M059J (cell line): ENCODE measurements at regions not wholly inside any gene's neighbourhood (a gene's known extent, or its start where the extent isn't known, plus 50 kb on each side); places are given as distances from the start of the nearest gene placed in this dataset.
A peak's percentile ranks its signal among the peaks of the same experiment; 100 is the strongest.

Experiments used
- DNase-seq: peaks from one replicate; pipeline ENCODE4 v3.0.0-alpha.2; 2012; ENCODE audit warnings: low read depth

DNA sequence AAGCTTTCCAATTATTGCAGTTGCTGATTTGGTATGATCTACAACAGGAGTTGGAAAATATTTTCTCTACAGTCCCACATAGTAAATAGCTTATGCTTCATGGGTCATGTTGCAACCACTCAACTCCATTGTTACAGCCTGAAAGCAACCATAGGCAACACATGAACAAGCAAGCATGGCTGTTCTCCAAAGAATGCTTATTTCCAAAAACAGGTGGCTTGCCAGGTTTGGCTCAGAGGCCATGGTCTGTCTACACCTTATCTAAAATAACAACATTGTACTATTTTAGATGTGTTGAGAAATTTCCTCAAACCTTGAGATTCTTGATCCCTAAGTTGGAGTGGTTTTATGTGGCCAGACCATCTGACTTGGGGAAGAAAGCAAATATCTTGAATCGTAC is 153.9 kb upstream of the MPPED2 start:
- DNase-seq, result no peak

DNA sequence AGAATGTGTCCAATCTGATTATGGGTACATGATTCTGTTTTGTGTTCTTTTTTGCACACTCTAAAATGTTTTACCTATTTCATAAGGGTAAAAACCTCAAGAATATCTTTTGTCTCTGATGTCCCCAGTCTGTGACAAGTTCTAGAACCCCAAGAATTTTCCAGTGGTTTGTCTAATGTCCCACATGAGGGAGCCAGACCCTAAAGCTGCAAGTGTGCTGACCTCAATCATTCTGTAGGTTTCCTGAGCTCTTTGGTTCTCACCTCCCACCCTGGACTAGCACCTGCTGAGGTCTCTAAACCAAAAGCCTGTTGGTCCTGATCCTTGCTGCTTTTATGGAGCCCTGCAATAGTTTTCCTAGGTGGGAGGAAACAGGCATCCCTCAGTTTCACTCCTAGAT is 149.8 kb upstream of the MPPED2 start:
- peak; percentile 4 for DNase-seq

DNA sequence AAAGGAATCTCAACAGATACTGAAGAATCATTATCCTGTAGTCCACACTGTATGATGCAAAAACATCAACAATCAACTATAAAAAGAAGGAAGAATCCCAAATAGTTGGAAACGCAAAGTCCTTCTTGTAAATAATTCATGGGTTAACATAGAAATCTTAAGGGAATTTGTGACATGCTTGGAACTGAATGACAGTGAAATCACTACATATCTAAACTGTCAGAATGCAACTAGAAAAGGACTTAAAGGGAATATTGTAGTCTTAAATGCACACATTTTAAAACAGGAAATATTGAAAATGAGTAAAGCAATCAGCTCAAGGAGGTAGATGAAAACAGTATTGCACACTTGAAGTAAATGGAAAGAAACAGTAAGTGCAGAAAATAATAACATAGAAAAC is 147.6 kb upstream of the MPPED2 start:
- DNase-seq, result no peak

DNA sequence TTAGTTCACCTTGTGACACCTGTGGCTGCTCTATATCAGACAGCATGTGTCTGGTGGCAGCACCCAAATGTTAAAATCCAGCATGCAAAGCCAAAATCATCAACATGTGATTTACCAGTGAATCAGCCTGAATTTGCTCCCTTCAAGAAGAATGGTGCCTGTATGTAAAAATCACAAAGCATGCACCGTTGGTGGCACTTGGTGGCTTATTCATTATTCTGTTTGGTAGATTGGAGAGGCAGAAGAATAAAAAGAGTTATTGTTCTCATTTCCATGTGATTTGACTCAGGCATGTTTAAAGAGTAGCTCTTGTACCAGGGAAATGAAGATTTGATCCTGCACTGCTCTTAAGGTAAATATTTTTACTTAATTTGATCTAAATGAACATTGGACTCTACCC is 143.9 kb upstream of the MPPED2 start:
- no peak for DNase-seq

DNA sequence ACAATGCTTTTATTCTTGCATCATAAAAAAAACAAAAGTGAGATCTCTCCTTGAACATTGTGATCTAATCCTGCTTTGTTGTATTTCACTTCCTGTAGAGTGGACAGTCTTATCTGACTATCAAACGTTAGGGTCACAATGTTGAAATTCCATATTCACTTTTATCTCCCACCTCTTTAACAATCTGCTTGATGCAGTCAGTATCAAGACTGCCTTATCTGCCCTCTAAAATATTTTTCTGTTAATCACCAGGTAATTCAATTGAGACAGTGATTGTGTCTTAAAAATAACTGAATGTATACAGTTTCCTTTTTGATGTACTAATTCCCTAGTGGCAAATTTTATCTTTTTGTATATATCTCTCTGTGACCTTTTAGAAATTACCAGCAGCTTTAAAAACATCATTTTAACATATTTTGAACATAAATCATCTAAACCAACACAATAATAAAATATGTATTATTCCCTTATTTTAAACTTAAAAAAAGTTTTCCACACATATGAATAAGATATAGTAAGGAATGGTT is 143.1 kb upstream of the MPPED2 start:
- no peak for DNase-seq

DNA sequence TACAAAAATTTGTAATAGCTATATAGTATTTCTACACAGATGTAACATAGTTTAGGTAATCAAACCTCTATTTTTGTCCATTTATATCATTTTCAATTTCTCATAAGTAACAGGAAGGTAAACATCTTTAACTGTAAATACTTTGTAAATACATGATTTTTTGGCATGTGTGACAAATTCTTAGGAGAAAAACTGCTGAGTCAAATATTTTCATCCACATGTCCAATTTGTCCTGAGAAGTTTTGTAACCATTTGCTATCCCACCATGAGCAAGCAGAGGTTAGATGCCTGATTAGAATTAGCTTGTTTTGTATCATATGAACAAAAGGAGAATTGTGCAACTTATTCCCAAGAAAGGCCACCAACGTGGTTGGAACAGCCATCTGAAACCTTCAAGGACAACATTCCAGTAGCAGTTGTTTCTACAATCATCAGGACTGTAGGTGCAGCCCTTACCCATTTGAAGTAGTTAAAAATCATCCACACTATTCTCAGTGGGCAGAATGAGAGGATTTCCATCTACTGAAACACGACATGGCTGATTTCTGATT is 139.6 kb upstream of the MPPED2 start:
- no peak for DNase-seq

DNA sequence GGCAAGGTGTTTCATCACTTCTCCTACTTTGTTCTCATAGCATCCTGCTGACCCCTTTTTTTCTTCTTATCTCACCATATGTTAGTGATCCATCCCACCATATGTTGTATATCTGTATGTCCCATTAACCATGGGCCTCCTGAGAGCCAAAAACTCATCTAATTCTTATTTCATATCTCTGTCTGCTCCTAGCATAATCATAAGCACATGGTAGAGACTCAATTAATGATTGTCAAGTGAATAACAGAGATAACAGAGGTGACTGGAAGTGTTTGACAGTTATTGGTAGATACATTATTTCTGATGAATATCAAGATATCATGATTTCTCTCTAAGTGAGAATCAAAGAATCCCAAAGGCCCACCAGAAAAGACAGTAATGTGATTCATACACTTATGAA is 138.1 kb upstream of the MPPED2 start:
- no peak for DNase-seq

- no peak for DNase-seq
Measured at GRCh38 chr11:30719371-30719770, 133.2 kb upstream of the MPPED2 start.

GRCh38 chr11:30717641-30718040 is 131.5 kb upstream of the MPPED2 start:
- no peak for DNase-seq

GRCh38 chr11:30717009-30717408 is 130.9 kb upstream of the MPPED2 start:
- no peak for DNase-seq

DNA sequence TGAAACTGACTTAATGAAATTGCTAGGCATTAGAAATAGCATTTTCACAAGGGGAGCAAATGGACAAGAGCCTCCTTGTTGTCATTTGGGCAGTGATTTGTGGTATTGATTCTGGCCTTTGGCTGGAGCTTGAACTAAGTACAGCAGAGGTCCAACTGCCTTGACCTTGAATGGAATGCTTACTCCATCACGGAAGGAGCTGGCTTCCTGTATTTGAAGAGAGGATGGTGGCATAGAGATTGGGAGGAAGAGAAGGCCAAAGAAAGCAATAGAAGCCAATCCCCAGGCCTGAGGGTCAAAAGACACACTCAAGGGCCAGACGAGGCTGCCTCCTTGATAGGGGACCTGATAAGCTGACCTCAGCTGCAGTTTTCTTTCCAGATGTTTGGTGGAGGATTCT is 126.6 kb upstream of the MPPED2 start:
- DNase-seq, result no peak

DNA sequence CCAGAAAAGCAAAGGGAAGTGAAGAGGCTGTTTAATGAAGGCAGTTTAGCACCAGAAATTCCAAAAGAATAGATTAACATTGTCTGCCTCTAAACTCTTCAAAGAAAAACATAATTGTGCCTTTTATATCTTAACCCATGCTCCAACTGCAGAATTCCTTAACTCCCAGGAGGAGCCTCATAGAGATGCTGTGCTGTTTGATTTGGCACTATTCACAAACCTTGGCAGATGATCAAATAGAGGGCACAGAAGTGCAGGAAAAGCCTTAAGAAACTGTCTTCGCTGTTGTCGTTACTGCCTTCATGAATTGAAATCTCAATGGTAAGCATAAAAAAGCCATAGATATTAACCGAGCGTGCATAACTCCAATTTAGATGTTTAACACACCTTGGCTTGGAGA is 124.1 kb upstream of the MPPED2 start:
- no peak for DNase-seq

DNA sequence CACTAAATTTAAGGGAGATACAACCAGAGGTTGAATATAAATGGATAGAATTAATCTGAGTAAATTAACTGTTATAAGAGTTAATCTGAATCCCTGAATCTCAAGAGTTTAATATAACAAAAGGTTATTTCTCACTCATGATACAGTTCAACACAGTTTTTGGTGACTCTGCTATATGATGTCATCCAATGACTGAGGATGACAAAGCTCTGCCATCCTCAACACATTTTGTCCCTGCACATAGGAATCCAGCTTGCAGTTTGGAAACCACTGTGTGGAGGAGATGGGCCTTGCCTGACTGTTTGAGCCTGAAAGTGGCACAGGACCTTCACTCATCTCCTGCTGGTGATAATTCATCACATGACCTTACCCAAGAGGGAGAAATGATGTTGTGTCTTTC is 121.0 kb upstream of the MPPED2 start:
- DNase-seq, result no peak

- no peak for DNase-seq
Measured at GRCh38 chr11:30705913-30706675, 119.9 kb upstream of the MPPED2 start.

DNA sequence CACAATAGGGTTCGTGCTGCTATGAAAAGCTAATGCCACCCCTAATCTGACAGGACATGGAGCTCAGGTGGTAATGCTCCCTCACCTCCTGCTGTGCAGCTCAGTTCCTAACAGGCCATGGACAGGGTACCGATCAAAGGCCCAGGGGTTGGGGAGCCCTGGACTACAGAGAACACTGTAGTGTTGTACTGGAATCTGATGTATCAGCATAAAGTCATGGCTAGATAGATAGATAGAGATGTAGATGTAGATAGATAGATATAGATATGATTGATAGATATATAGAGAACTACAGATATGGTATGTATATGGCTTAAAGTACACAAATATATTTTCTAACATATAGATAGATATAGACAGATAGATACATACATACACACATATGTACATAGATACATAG is 112.3 kb upstream of the MPPED2 start:
- no peak for DNase-seq

DNA sequence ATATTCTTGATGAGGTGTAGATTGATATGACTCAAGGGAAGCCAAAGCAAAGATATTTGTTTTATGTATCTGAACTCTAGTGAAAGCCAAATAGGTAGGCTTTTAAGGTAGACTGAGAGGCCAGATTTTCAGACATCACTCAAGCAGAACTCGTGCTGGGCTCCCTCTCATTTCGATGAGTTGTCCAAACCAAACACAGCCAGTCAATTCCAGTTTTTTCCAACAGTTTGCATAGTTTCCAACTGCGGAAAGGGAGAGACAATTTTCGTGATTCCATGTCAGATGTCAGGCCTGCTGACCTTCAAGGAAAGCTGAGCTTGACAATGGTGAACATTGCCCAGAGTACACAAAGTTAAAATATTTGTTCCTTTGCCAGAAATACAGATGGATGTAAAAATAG is 110.9 kb upstream of the MPPED2 start:
- DNase-seq, result no peak

DNA sequence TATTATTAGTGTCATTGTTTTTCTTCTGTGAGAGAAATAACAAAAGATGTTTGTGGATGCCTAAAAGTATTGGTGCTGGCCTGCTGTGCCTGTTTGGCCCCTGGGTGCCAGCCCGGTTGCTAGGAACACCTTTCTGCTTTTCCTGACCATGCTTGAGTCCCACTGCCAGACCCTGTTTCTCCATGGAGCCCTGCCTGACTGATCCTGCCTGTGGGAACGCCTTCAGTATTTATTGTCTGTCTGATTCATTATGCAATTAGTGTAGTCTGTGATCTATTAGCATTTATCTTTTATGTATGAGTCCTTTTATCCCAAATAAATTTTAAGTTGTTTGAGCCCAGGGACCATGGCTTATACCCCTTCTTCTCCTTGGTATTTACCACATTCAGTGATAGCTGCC is 98.6 kb upstream of the MPPED2 start:
- DNase-seq, result no peak

DNA sequence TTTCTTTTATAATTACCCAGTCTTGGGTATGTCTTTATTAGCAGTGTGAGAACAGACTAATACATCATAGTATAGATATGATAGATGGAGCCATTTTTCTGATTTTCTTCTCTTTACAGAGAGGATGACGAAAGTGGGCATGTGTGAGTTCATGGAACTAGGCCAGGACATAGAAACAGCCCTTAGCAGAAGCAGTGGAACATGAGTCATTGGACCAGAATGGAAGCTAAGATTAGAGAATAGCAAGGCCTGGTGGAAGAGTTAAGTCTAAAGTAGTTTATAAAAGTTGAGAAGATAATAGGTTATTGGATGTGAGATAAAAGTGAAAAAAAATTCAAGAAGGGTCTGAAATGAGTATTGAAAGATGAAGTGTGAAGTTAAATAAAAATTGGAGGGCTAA is 97.0 kb upstream of the MPPED2 start:
- DNase-seq, result peak; percentile 3

GRCh38 chr11:30666817-30667216 is 80.7 kb upstream of the MPPED2 start:
- no peak for DNase-seq

DNA sequence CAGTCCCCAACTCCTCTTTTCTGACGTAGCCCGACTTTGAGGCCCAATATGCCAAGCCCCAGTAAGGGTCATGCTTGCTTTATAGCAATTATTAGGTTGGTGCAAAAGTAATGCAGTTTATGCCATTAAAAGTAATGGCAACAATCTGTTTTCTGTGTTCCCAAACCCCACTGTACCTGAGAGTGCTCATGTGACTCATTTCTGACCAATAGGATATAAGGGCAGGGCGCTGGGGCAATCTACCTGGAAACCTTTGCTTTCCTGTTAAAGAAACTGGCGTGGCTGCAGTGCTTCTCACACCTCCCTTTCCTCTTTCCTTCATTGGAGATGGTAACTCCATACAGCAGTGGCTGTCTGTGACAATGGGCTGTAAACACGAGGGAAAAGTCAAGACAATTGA is 78.9 kb upstream of the MPPED2 start:
- DNase-seq, result no peak

GRCh38 chr11:30653606-30654005 is 67.5 kb upstream of the MPPED2 start:
- DNase-seq, result no peak

GRCh38 chr11:30652801-30653200 is 66.6 kb upstream of the MPPED2 start:
- DNase-seq, result no peak

DNA sequence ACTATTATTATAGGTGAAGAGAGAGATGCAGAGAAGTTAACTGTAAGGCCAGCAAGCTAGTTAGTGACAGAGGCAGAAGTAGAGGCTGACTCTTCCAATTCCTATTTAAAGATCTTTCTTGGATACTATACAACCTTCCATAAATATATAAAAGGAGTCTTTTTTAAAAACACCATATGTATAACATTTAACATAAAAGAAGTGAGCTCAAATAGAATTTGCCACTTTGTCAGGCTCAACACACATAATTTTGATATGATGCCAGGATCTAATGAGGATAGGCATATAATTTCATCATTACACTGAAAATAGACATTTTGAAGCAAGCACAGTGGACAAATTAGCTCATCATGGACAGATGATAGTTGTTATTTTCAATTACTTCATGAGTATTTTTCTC is 64.1 kb upstream of the MPPED2 start:
- DNase-seq, result no peak
